IMR-90 (cell line): ENCODE measurements at regions not wholly inside any gene's neighbourhood (a gene's known extent, or its start where the extent isn't known, plus 50 kb on each side); places are given as distances from the start of the nearest gene placed in this dataset.

Experiments used
- ATAC-seq: fragments of 200-7000 bp; cut with Tn5 transposase; 2 replicates; pipeline ENCODE4 v1.9.1; 2020; ENCODE audit warnings: low read depth, mild to moderate bottlenecking, moderate library complexity
- BruUV-seq: library from RNA; stranded (reverse); fragments of 400-500 nt; replicated peaks from 2 replicates; lab custom pipeline; 2021; lab: Mats Ljungman, UMichigan
- CTCF ChIA-PET: fragments of 300-600 bp; formaldehyde crosslinking; extraction: SDS; loops from one replicate; lab custom pipeline; 2021; ENCODE audit warnings: antibody characterized with exemption; lab: Yijun Ruan, JAX
- POLR2A ChIA-PET: fragments of 300-600 bp; sonication (Branson Sonifier 250); formaldehyde crosslinking; loops from one replicate; lab custom pipeline; 2022; ENCODE audit warnings: antibody characterized with exemption; ENCODE audit not compliant: unreplicated experiment; lab: Charles Lee
- DNase-seq: peaks from one replicate; pipeline ENCODE4 v3.0.0; 2013
- H2AFZ ChIP-seq: replicated peaks from 2 replicates; pipeline ENCODE3; 2013; ENCODE audit warnings: low read length, mild to moderate bottlenecking; ENCODE audit not compliant: poor library complexity
- H2AK5ac ChIP-seq: 2 replicates; pipeline ENCODE4 v1.6.1; 2013; ENCODE audit warnings: low read depth, low read length, inconsistent platforms
- H2AK9ac ChIP-seq: replicated peaks from 2 replicates; pipeline ENCODE3; 2013; ENCODE audit warnings: mild to moderate bottlenecking, low read depth, low read length, moderate library complexity; ENCODE audit not compliant: poor library complexity
- H2BK120ac ChIP-seq: 2 replicates; pipeline ENCODE4 v1.6.1; 2013; ENCODE audit warnings: low read depth, low read length, inconsistent platforms
- H2BK15ac ChIP-seq: 3 replicates; pipeline ENCODE4 v1.6.1; 2013; ENCODE audit warnings: low read depth, low read length, inconsistent platforms
- H2BK20ac ChIP-seq: 2 replicates; pipeline ENCODE4 v1.6.1; 2013; ENCODE audit warnings: low read depth, mild to moderate bottlenecking, inconsistent platforms, low read length, moderate library complexity
- H2BK5ac ChIP-seq: 2 replicates; pipeline ENCODE4 v1.6.1; 2013; ENCODE audit warnings: mild to moderate bottlenecking, low read depth, low read length, inconsistent platforms; ENCODE audit not compliant: poor library complexity, severe bottlenecking
- H3K14ac ChIP-seq: replicated peaks from 2 replicates; pipeline ENCODE4 v1.6.1; 2013; ENCODE audit warnings: low read depth, low read length, inconsistent platforms
- H3K18ac ChIP-seq: 2 replicates; pipeline ENCODE4 v1.6.1; 2013; ENCODE audit warnings: low read depth, low read length, control low read depth
- H3K23ac ChIP-seq: 2 replicates; pipeline ENCODE4 v1.6.1; 2013; ENCODE audit warnings: low read depth, low read length, inconsistent platforms
- H3K27ac ChIP-seq: 2 replicates; pipeline ENCODE4 v1.5.1; 2013; ENCODE audit warnings: mild to moderate bottlenecking, control low read depth, low read length; ENCODE audit not compliant: insufficient read depth
- H3K27me3 ChIP-seq: 2 replicates; pipeline ENCODE4 v1.6.1; 2013; ENCODE audit warnings: low read length; ENCODE audit not compliant: control insufficient read depth, insufficient read depth
- H3K36me3 ChIP-seq: 2 replicates; pipeline ENCODE4 v1.6.1; 2013; ENCODE audit warnings: low read length, mixed read lengths; ENCODE audit not compliant: control insufficient read depth, insufficient read depth
- H3K4ac ChIP-seq: 2 replicates; pipeline ENCODE4 v1.6.1; 2013; ENCODE audit warnings: low read depth, low read length, inconsistent platforms
- H3K4me1 ChIP-seq: 2 replicates; pipeline ENCODE4 v1.6.1; 2013; ENCODE audit warnings: low read length, mixed read lengths; ENCODE audit not compliant: control insufficient read depth, insufficient read depth
- H3K4me2 ChIP-seq: 2 replicates; pipeline ENCODE4 v1.6.1; 2013; ENCODE audit warnings: low read depth, mild to moderate bottlenecking, control low read depth, low read length, moderate library complexity
- H3K4me3 ChIP-seq: 2 replicates; pipeline ENCODE4 v1.5.1; 2013; ENCODE audit warnings: low read depth, mild to moderate bottlenecking, control low read depth, low read length, moderate library complexity; ENCODE audit not compliant: insufficient read depth
- H3K56ac ChIP-seq: 2 replicates; pipeline ENCODE4 v1.6.1; 2013; ENCODE audit warnings: low read length, inconsistent platforms; ENCODE audit not compliant: insufficient read depth; ENCODE audit errors: extremely low read depth
- H3K79me1 ChIP-seq, 2 experiments: 2 replicates each; pipeline ENCODE4 v1.6.1; 2013; ENCODE audit warnings: low read length in 2 of 2, inconsistent platforms in 1 of 2, low read depth in 1 of 2
- H3K9ac ChIP-seq: 2 replicates; pipeline ENCODE4 v1.6.1; 2013; ENCODE audit warnings: low read depth, low read length, control low read depth
- H3K9me1 ChIP-seq: 2 replicates; pipeline ENCODE4 v1.6.1; 2013; ENCODE audit warnings: low read length, inconsistent platforms; ENCODE audit not compliant: insufficient read depth
- H3K9me3 ChIP-seq: 2 replicates; pipeline ENCODE4 v1.6.1; 2013; ENCODE audit warnings: low read length; ENCODE audit not compliant: control insufficient read depth, insufficient read depth
- H4K20me1 ChIP-seq: 2 replicates; pipeline ENCODE4 v1.6.1; 2013; ENCODE audit warnings: low read length, inconsistent platforms; ENCODE audit not compliant: insufficient read depth
- H4K5ac ChIP-seq: 2 replicates; pipeline ENCODE4 v1.6.1; 2013; ENCODE audit warnings: mild to moderate bottlenecking, low read depth, low read length, control low read depth
- H4K8ac ChIP-seq, 2 experiments: 2 replicates each; pipeline ENCODE4 v1.6.1; 2013; ENCODE audit warnings: low read depth in 2 of 2, low read length in 2 of 2, control low read depth in 1 of 2, inconsistent platforms in 1 of 2
- H4K91ac ChIP-seq: 2 replicates; pipeline ENCODE4 v1.6.1; 2013; ENCODE audit warnings: low read depth, low read length, inconsistent platforms; ENCODE audit not compliant: insufficient read depth
- BHLHE40 ChIP-seq: fragments of 150-350 bp; IDR thresholded peaks from 2 replicates; pipeline ENCODE4 v1.6.1; 2016; ENCODE audit warnings: mild to moderate bottlenecking, low read depth, low read length
- CHD1 ChIP-seq: IDR thresholded peaks from 2 replicates; pipeline ENCODE4 v1.6.1; 2012; ENCODE audit warnings: low read depth, low read length, improper control_type of control experiment
- CTCF ChIP-seq: conservative IDR thresholded peaks from 2 replicates; pipeline ENCODE4 v1.5.1; 2012; ENCODE audit warnings: mild to moderate bottlenecking, low read depth, low read length, improper control_type of control experiment
- ELK1 ChIP-seq: fragments of 150-350 bp; IDR thresholded peaks from 2 replicates; pipeline ENCODE4 v1.6.1; 2016; ENCODE audit warnings: low read depth, mild to moderate bottlenecking, low read length, moderate library complexity, borderline replicate concordance
- FOS ChIP-seq: fragments of 150-350 bp; IDR thresholded peaks from 2 replicates; pipeline ENCODE4 v1.6.1; 2016; ENCODE audit warnings: low read depth, low read length
- MAFK ChIP-seq: IDR thresholded peaks from 2 replicates; pipeline ENCODE4 v1.6.1; 2012; ENCODE audit warnings: low read depth, low read length, improper control_type of control experiment
- MAZ ChIP-seq: IDR thresholded peaks from 2 replicates; pipeline ENCODE4 v1.6.1; 2012; ENCODE audit warnings: low read depth, mild to moderate bottlenecking, low read length, improper control_type of control experiment, moderate library complexity, borderline replicate concordance
- MXI1 ChIP-seq: IDR thresholded peaks from 2 replicates; pipeline ENCODE4 v1.6.1; 2012; ENCODE audit warnings: low read depth, mild to moderate bottlenecking, low read length, moderate library complexity, borderline replicate concordance
- NFE2L2 ChIP-seq: fragments of 150-350 bp; IDR thresholded peaks from 2 replicates; pipeline ENCODE4 v1.6.1; 2016; ENCODE audit warnings: low read depth, mild to moderate bottlenecking, low read length
- POLR2A ChIP-seq: IDR thresholded peaks from 2 replicates; pipeline ENCODE4 v1.6.1; 2012; ENCODE audit warnings: mild to moderate bottlenecking, low read depth, low read length
- RAD21 ChIP-seq: IDR thresholded peaks from 2 replicates; pipeline ENCODE4 v1.6.1; 2012; ENCODE audit warnings: low read length, improper control_type of control experiment
- RFX5 ChIP-seq: IDR thresholded peaks from 2 replicates; pipeline ENCODE4 v1.8.0; 2012; ENCODE audit warnings: low read depth, mild to moderate bottlenecking, low read length, moderate library complexity
- SMC3 ChIP-seq: fragments of 150-350 bp; IDR thresholded peaks from 2 replicates; pipeline ENCODE4 v1.6.1; 2016; ENCODE audit warnings: low read depth, mild to moderate bottlenecking, antibody characterized with exemption, low read length, moderate library complexity
- USF2 ChIP-seq: fragments of 150-350 bp; IDR thresholded peaks from 2 replicates; pipeline ENCODE4 v1.6.1; 2017; ENCODE audit warnings: mild to moderate bottlenecking, antibody characterized with exemption, low read length, low read depth
- WGBS, 2 experiments: methylation state at CpG; one replicate each; pipeline versions ENCODE4 v1.1.5 to v1.1.7; 2013; ENCODE audit warnings: missing lambda C conversion rate in 2 of 2; ENCODE audit not compliant: insufficient read length in 1 of 2; ENCODE audit errors: extremely low coverage in 2 of 2; 5-methylcytosine and 5-hydroxymethylcytosine counted together
- dilution Hi-C: fragments of 300-500 bp; cut with HindIII; formaldehyde crosslinking; loops from one replicate; pipeline ENCODE4 v1.14.3; 2018; ENCODE audit warnings: low sequenced_read_pairs; ENCODE audit not compliant: unreplicated experiment
- in situ Hi-C: fragments of 300-500 bp; cut with MboI; formaldehyde crosslinking; loops from 3 replicates; pipeline ENCODE4 v1.14.3; 2019; ENCODE audit warnings: low sequenced_read_pairs, inconsistent platforms, mixed read lengths
- intact Hi-C: fragments of 100-400 bp; cut with micrococcal nuclease; formaldehyde crosslinking; loops from 2 replicates; pipeline ENCODE4 v1.10.0; 2022

GRCh38 chr2:220441404-220441803 lies 814.0 kb downstream of the SLC4A3 start:
- DNase-seq (no peak), ATAC-seq (no peak)
- H2BK15ac ChIP-seq, result no peak overlapping the region
- no TSS peak for BruUV-seq
- H3K4me3 ChIP-seq, result no peak overlapping the region
- H3K23ac ChIP-seq, result no peak overlapping the region
- no peak overlapping the region for H3K4ac ChIP-seq
- H2BK20ac ChIP-seq, result no peak overlapping the region
- no peak overlapping the region for H2BK5ac ChIP-seq
- ChIA-PET CTCF (interaction anchor here (0.9 kb wide), 1 partner anchor 9 kb away, joined by 3 read pairs; no protein-coding TSS in a partner anchor), POLR2A (no interaction called here)
- dilution Hi-C loops (no loop called here), in situ Hi-C loops (no loop called here), intact Hi-C loops (no loop called here)
- H4K5ac ChIP-seq, result no peak overlapping the region
- H2AK9ac ChIP-seq, result no peak overlapping the region
- H2BK120ac ChIP-seq, result no peak overlapping the region
- no peaks in the 10 kb centered on the region for H3K27me3 ChIP-seq
- no peaks in the 10 kb centered on the region for H3K79me1 ChIP-seq
- H4K8ac ChIP-seq, result no peak overlapping the region
- WGBS, 2 experiments, result no CpG with 5 or more reads among the region's 3 CpGs
- no peak overlapping the region for H3K4me2 ChIP-seq
- TF ChIP-seq MAZ (no peak), RAD21 (no peak), CTCF (no peak), CHD1 (no peak), MXI1 (no peak), MAFK (no peak), ELK1 (no peak), FOS (no peak), RFX5 (no peak), NFE2L2 (no peak), SMC3 (no peak), BHLHE40 (no peak), POLR2A (no peak), USF2 (no peak)
- H3K36me3 ChIP-seq, result no peaks in the 10 kb centered on the region
- H3K4me1 ChIP-seq, result no peaks in the 10 kb centered on the region
- H4K91ac ChIP-seq, result no peak overlapping the region
- no peak overlapping the region for H3K18ac ChIP-seq
- no peak overlapping the region for H3K56ac ChIP-seq
- no peaks in the 10 kb centered on the region for H4K20me1 ChIP-seq
- no peak overlapping the region for H3K14ac ChIP-seq
- H3K9me3 ChIP-seq, result no peaks in the 10 kb centered on the region
- H3K9me1 ChIP-seq, result peaks cover 3% of the 10 kb centered on the region; the same call in 1 of the 2 replicates
- H3K9ac ChIP-seq, result no peak overlapping the region
- H3K27ac ChIP-seq, result no peak overlapping the region
- H2AFZ ChIP-seq, result no peak overlapping the region
- no peak overlapping the region for H2AK5ac ChIP-seq
